ENCODE measurements at regions not wholly inside any gene's neighbourhood (a gene's known extent, or its start where the extent isn't known, plus 50 kb on each side); places are given as distances from the start of the nearest gene placed in this dataset.
"Not testable (repeated sequence)": the region's sequence is repeated elsewhere in the genome, so short reads cannot be mapped to it uniquely, and the experiment has no call there.

DNA sequence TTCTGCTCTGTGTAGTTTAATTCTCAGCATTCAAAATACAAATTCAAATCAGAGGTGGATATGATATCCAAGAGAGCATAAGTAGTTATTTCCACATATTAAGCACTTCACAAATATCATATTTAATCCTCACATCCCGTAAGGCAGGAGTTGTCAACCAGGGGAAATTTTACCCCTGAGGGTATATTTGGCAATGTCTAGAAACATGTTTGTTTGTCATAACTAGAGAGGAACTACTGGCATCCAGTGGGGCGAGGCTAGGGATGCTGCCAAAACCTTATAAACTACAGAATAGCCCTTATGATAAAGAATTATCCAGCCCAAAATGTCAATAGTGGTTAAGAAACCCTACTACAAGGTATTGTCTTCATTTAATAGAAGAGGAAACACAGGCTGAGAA lies 619.4 kb downstream of the SLCO4C1 start:
- no peak overlapping the region for H3K4me3 Mint-ChIP-seq

DNA sequence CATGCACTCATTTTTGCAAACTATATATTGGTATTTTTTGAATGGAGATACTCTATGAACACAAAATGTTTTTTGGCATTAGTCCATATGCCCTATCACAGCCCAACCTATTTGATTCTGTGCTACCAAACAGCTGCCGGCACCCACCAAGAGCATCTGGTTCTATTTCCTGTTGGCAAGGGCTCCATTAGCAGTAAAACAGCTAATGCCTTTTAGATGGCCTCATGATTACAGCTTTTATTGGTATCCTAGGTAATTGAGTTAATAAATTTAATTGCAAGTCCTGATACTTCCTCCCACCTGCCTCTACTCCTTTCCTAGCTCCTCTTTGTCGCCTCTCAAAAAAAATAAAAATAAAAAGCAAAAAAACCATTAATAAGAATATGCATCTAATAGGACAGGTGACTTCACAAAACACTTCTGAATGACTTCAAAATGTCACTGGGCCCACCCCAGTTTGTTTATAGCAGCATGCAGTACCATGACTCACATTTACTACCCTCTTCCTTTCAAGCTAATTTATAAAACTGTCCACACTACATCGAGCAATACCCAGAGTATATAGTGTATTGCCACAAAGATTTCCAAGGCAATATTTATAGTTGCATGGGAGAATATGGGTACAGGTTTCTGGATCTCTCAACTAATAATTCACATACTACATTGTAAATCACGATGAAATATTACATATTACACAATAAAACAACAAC lies 620.4 kb downstream of the SLCO4C1 start:
- intact Hi-C loops (cut with DNase I, micrococcal nuclease) = loop anchor here in 1 of 2 experiments (5.0 kb wide), 1 partner anchor 1243 kb away; no protein-coding TSS in a partner anchor

More for the DNA sequence above, 619.4 kb downstream of the SLCO4C1 start:
- no peaks in the 10 kb centered on the region for H3K9me3 Mint-ChIP-seq (ENCODE audit: low read depth)
- DNase-seq = no peak
- CTCF ChIA-PET = no interaction called here
- ATAC-seq = no peak
- POLR2A ChIA-PET = no interaction called here
- intact Hi-C loops (cut with DNase I, micrococcal nuclease) = loop anchor here in 1 of 2 experiments (5.0 kb wide), 1 partner anchor 1244 kb away; no protein-coding TSS in a partner anchor
- H3K27me3 Mint-ChIP-seq = peaks cover 4% of the 10 kb centered on the region
- no peaks in the 10 kb centered on the region for H3K36me3 Mint-ChIP-seq (ENCODE audit: low read depth)
- H3K27ac Mint-ChIP-seq = no peak overlapping the region
- H3K4me1 Mint-ChIP-seq = peaks cover 2% of the 10 kb centered on the region

DNA sequence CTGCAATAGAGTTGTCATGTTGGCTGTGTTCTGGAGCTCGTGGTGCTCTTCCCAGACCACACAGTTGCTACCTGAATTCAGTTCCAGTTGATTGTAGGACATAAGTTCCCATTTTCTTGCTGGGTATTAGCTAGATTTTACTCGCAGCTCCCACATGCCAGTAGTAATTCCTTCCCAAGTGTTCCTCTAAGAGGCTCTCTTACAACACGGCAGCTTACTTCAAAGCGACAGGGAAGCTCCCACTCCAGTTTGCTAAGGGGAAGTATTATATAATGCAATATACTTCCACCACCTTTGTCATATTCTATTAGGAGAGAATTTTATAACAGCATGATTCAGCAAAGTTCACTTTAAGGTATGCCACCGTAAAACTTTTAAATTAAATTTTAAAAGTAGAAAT lies 623.0 kb downstream of the SLCO4C1 start:
- peaks cover 2% of the 10 kb centered on the region for H3K27me3 Mint-ChIP-seq
- H3K27ac Mint-ChIP-seq = no peak overlapping the region
- H3K4me3 Mint-ChIP-seq = no peak overlapping the region
- H3K9me3 Mint-ChIP-seq (ENCODE audit: low read depth) = no peaks in the 10 kb centered on the region
- H3K36me3 Mint-ChIP-seq (ENCODE audit: low read depth) = no peaks in the 10 kb centered on the region
- no peak for ATAC-seq
- CTCF ChIA-PET = no interaction called here
- DNase-seq = no peak
- H3K4me1 Mint-ChIP-seq = no peaks in the 10 kb centered on the region
- intact Hi-C loops (cut with DNase I, micrococcal nuclease) = no loop called here
- POLR2A ChIA-PET = no interaction called here

More for the DNA sequence above, 620.4 kb downstream of the SLCO4C1 start:
- H3K4me1 Mint-ChIP-seq = peaks cover 2% of the 10 kb centered on the region
- peaks cover 4% of the 10 kb centered on the region for H3K27me3 Mint-ChIP-seq
- no peak overlapping the region for H3K4me3 Mint-ChIP-seq
- ChIA-PET POLR2A (no interaction called here), CTCF (no interaction called here)
- ATAC-seq (no peak), DNase-seq (no peak)
- H3K36me3 Mint-ChIP-seq (ENCODE audit: low read depth) = no peaks in the 10 kb centered on the region
- no peaks in the 10 kb centered on the region for H3K9me3 Mint-ChIP-seq (ENCODE audit: low read depth)
- no peak overlapping the region for H3K27ac Mint-ChIP-seq

DNA sequence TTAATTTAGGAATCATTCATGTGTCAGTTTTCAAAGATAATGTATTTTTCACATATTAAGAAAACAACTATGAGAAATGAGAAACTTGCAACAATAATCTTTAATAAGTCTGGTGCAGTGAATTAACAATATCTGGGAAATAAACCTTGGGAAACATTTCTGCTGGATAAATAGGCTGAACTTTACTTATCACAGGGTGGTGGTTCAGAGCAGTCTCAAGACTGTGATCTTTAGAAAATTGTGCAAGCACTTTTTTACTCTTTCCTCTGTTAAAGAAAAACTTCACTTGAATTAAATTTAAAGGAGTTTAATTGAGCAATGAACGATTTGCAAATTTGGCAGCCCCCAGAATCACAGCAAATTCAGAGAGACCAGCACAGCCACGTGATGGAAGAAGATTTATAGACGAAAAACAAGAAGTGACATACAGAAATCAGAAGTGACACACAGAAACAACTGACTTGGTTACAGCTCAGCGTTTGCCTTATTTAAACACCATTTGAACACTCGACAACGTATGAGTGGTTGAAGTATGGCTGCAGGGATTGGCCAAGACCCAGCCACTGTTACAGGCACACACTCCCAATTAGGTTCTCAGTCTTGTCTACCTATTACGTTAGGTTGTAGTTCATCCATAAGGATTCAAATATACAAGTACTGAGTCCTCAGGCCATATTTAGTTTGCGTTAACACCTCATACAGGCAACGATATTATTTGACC lies 631.9 kb downstream of the SLCO4C1 start:
- H3K4me1 Mint-ChIP-seq = no peaks in the 10 kb centered on the region
- no peaks in the 10 kb centered on the region for H3K9me3 Mint-ChIP-seq (ENCODE audit: low read depth)
- no peak overlapping the region for H3K4me3 Mint-ChIP-seq
- H3K27ac Mint-ChIP-seq = no peak overlapping the region
- intact Hi-C loops (cut with DNase I, micrococcal nuclease) = no loop called here
- ATAC-seq (no peak), DNase-seq (no peak)
- CTCF ChIA-PET = no interaction called here
- no peaks in the 10 kb centered on the region for H3K36me3 Mint-ChIP-seq (ENCODE audit: low read depth)
- peaks cover 2% of the 10 kb centered on the region for H3K27me3 Mint-ChIP-seq
- POLR2A ChIA-PET = no interaction called here

DNA sequence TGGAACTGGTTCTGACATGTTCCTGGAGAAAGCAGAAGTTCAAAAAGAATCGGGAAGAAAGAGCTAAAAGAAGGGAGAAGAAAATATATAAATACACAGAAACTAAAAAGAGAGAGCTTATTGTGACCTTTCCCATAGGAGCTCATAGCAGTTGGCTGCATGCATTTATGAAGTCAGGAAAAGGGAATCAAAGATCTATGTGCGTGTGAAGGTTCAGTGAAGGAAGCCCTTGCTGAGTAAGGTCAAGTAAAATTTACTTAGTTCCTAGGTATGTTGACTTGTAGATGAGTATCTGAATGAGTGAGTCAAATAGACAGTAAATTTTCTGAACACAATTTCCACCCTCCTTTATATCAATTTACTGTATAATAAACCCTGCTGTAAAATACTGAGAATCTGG lies 632.5 kb downstream of the SLCO4C1 start:
- intact Hi-C loops (cut with DNase I, micrococcal nuclease) = no loop called here
- no peak for ATAC-seq
- CTCF ChIA-PET = interaction anchor here (0.6 kb wide), 1 partner anchor 299 kb away, joined by 3 read pairs; no protein-coding TSS in a partner anchor
- H3K4me1 Mint-ChIP-seq = no peaks in the 10 kb centered on the region
- H3K9me3 Mint-ChIP-seq (ENCODE audit: low read depth) = no peaks in the 10 kb centered on the region
- no peak for DNase-seq
- POLR2A ChIA-PET = no interaction called here
- H3K27me3 Mint-ChIP-seq = peaks cover 2% of the 10 kb centered on the region
- H3K27ac Mint-ChIP-seq = no peak overlapping the region
- no peak overlapping the region for H3K4me3 Mint-ChIP-seq
- no peaks in the 10 kb centered on the region for H3K36me3 Mint-ChIP-seq (ENCODE audit: low read depth)

DNA sequence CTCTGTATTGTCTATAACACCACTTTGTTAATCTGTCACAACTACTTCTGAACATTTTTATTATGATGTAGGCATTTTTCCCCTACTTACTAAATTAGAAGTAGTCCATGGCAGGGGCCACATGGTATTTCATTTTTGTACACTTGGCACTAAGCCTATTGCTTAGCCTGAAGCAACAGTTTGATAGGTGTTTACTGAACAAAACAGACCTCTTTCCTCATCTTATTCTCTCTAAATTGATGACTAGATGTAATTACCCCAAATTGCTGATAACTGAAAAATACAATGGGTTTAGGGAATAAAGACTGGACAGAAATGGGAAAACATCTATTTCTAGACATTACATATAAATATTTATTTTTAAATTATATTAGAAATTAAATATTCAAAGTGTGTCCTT lies 633.8 kb downstream of the SLCO4C1 start:
- no peak for ATAC-seq
- no peak for DNase-seq
- Mint-ChIP-seq H3K4me1 (no peaks in the 10 kb centered on the region), H3K36me3 (ENCODE audit: low read depth) (no peaks in the 10 kb centered on the region), H3K27ac (no peak overlapping the region), H3K27me3 (peaks cover 2% of the 10 kb centered on the region), H3K9me3 (ENCODE audit: low read depth) (no peaks in the 10 kb centered on the region), H3K4me3 (no peak overlapping the region)
- ChIA-PET CTCF (no interaction called here), POLR2A (no interaction called here)
- intact Hi-C loops (cut with DNase I, micrococcal nuclease) = no loop called here

DNA sequence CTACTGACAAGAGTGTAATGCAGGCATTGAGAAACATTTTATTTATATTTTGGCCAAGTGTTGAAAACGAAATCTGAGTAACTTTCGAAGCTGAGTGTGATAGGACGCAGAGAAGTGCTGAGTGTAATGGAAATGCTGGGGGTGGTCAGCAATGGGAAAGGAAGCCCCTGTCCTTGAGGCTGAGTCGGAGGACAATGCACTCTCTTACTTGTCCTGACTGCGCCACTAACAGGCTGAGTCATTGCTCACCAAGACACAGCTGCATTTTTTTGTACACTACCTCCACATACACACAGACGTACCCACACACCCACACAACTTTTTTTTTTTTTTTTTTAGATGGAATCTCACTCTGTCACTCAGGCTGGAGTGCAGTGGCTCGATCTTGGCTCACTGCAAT lies 637.7 kb downstream of the SLCO4C1 start:
- Mint-ChIP-seq H3K9me3 (ENCODE audit: low read depth) (no peaks in the 10 kb centered on the region), H3K4me3 (no peak overlapping the region), H3K36me3 (ENCODE audit: low read depth) (no peaks in the 10 kb centered on the region), H3K27ac (no peak overlapping the region), H3K4me1 (no peaks in the 10 kb centered on the region), H3K27me3 (no peaks in the 10 kb centered on the region)
- intact Hi-C loops (cut with DNase I, micrococcal nuclease) = no loop called here
- ChIA-PET POLR2A (no interaction called here), CTCF (no interaction called here)
- DNase-seq (no peak), ATAC-seq (no peak)

DNA sequence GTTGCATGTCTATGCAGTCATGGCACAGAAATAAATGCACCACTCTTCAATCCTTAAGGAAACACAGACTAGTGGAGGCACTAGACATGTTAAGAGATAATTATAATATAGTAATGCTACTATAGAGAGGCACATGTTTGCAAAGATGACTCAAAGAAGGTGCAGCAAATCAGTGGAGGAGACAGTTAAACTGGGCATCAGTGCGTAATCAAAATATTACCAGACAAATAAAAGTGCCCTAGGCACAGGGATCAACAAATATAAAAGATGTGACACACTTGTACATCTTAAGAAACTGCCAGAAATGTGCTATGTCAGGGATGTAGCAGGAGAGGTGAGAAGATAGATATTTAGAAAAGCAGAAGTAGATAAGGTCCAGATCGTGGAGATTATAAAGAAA lies 642.1 kb downstream of the SLCO4C1 start:
- H3K27ac Mint-ChIP-seq = no peak overlapping the region
- ChIA-PET POLR2A (no interaction called here), CTCF (no interaction called here)
- intact Hi-C loops (cut with DNase I, micrococcal nuclease) = no loop called here
- DNase-seq (no peak), ATAC-seq (no peak)
- no peaks in the 10 kb centered on the region for H3K9me3 Mint-ChIP-seq (ENCODE audit: low read depth)
- H3K4me1 Mint-ChIP-seq = no peaks in the 10 kb centered on the region
- no peaks in the 10 kb centered on the region for H3K27me3 Mint-ChIP-seq
- H3K36me3 Mint-ChIP-seq (ENCODE audit: low read depth) = no peaks in the 10 kb centered on the region
- no peak overlapping the region for H3K4me3 Mint-ChIP-seq

DNA sequence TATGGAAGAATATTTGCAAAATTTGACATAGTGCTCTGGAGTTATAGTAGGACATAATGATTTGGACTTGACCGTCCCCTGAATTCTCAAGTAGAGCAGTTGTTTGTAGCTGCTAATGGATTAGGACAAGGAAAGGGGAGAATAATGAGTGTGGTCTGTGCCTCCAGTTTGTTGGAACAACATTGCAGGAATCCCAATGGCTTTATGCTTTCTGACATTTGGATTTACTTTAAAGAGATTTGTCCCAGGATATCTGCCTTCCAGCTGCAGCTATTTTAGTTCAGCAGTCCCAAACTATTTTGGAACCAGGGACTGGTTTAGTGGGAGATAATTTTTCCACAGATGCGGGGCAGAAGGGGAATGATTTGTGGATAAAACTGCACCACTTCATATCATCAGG lies 648.2 kb downstream of the SLCO4C1 start:
- no peak for DNase-seq
- intact Hi-C loops (cut with DNase I, micrococcal nuclease) = no loop called here
- H3K4me3 Mint-ChIP-seq = no peak overlapping the region
- no peaks in the 10 kb centered on the region for H3K36me3 Mint-ChIP-seq (ENCODE audit: low read depth)
- H3K27me3 Mint-ChIP-seq = no peaks in the 10 kb centered on the region
- no peak for ATAC-seq
- ChIA-PET CTCF (interaction anchor here (0.6 kb wide), 1 partner anchor 149 kb away, joined by 3 read pairs; no protein-coding TSS in a partner anchor), POLR2A (no interaction called here)
- H3K27ac Mint-ChIP-seq = no peak overlapping the region
- H3K4me1 Mint-ChIP-seq = no peaks in the 10 kb centered on the region
- no peaks in the 10 kb centered on the region for H3K9me3 Mint-ChIP-seq (ENCODE audit: low read depth)

DNA sequence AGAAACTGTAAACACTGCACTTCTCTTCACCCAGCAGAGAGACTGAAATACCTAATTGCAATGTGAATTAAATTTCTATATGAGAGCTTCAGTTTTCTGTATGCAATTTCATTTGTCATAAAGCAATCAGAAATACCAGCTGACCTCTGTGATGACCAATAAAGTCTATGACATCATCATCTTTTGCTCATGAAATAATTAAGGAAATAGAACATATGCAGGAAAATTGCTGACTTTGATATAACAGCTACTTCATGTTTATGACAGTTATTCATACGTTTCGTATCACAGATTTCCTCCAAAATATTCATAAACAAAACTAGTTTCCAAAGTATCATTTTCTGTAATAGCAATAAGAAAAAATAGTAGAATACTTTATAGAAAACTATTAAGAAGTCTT lies 652.3 kb downstream of the SLCO4C1 start:
- CTCF ChIA-PET = no interaction called here
- no peak overlapping the region for H3K4me3 Mint-ChIP-seq
- intact Hi-C loops (cut with DNase I, micrococcal nuclease) = no loop called here

DNA sequence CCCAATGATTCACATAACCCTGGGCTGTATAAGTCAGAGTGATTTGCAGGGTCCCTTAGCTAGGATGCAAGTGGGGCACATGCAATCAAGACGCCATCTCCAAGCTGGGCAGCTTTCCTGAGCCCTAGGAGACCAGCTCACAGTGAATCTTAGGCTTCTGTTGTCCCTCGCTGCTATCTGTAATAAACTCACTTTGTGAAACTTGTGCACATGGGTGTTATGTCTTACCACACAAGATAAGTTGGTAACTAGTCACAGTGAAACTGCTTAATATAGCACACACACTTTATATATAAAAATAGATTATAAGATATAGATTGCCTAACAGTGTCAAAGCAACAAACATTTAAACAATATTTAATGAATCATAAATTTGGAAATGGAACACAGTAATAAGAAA lies 658.5 kb downstream of the SLCO4C1 start:
- Mint-ChIP-seq H3K27ac (no peak overlapping the region), H3K27me3 (no peaks in the 10 kb centered on the region), H3K36me3 (ENCODE audit: low read depth) (no peaks in the 10 kb centered on the region), H3K9me3 (ENCODE audit: low read depth) (no peaks in the 10 kb centered on the region), H3K4me3 (no peak overlapping the region), H3K4me1 (no peaks in the 10 kb centered on the region)
- intact Hi-C loops (cut with DNase I, micrococcal nuclease) = no loop called here
- ChIA-PET POLR2A (no interaction called here), CTCF (interaction anchor here (1.1 kb wide), 1 partner anchor 93 kb away, joined by 4 read pairs; no protein-coding TSS in a partner anchor)
- ATAC-seq (no peak), DNase-seq (no peak)

More for the DNA sequence above, 652.3 kb downstream of the SLCO4C1 start:
- no peaks in the 10 kb centered on the region for H3K27me3 Mint-ChIP-seq
- no peak overlapping the region for H3K27ac Mint-ChIP-seq
- H3K36me3 Mint-ChIP-seq (ENCODE audit: low read depth) = no peaks in the 10 kb centered on the region
- ATAC-seq (no peak), DNase-seq (no peak)
- H3K9me3 Mint-ChIP-seq (ENCODE audit: low read depth) = no peaks in the 10 kb centered on the region
- POLR2A ChIA-PET = no interaction called here
- H3K4me1 Mint-ChIP-seq = no peaks in the 10 kb centered on the region

DNA sequence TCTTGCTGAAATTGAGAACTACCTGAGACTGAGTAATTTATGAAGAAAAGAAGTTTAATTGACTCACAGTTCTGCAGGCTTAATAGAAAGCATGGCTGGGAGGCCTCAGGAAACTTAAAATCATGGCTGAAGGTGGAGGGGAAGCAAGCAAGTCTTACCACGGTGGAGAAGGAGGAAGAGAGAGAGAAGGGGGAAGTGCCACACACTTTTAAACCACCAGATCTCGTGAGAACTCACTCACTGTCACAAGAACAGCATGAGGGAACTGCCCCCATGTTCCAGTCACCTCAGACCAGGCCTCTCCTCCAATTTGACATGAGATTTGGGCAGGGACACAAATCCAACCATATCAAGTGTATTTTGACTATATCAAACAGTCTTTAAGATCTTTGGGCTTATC lies 668.3 kb downstream of the SLCO4C1 start:
- CTCF ChIA-PET; intact Hi-C loops (cut with DNase I, micrococcal nuclease); DNase-seq; H3K4me1 Mint-ChIP-seq; H3K36me3 Mint-ChIP-seq (ENCODE audit: low read depth); H3K27me3 Mint-ChIP-seq; ATAC-seq; H3K27ac Mint-ChIP-seq; POLR2A ChIA-PET; H3K9me3 Mint-ChIP-seq (ENCODE audit: low read depth); H3K4me3 Mint-ChIP-seq: not testable (repeated sequence)

Measured in activated CD4-positive, alpha-beta T cell treated with anti-CD3 and anti-CD28 coated beads for 36 hours (primary cell).